Neural cell (in vitro differentiated cells): ENCODE measurements at regions not wholly inside any gene's neighbourhood (a gene's known extent, or its start where the extent isn't known, plus 50 kb on each side); places are given as distances from the start of the nearest gene placed in this dataset.
"Not testable (repeated sequence)": the region's sequence is repeated elsewhere in the genome, so short reads cannot be mapped to it uniquely, and the experiment has no call there.

Experiments used
- CTCF ChIP-seq: fragments of 450-650 bp; IDR thresholded peaks from 2 replicates; pipeline ENCODE4 v1.5.1; 2014; ENCODE audit warnings: antibody characterized with exemption, mild to moderate bottlenecking, moderate library complexity; ENCODE audit not compliant: poor library complexity, severe bottlenecking
- EP300 ChIP-seq: fragments of 450-650 bp; conservative IDR thresholded peaks from 2 replicates; pipeline ENCODE4 v1.6.1; 2014; ENCODE audit warnings: antibody characterized with exemption, mild to moderate bottlenecking, moderate library complexity; ENCODE audit not compliant: poor library complexity, severe bottlenecking
- EZH2 ChIP-seq: fragments of 200-600, 300-800 bp; shearing (Covaris generic), sonication (generic); IDR thresholded peaks from 2 replicates; pipeline ENCODE4 v1.6.1; 2014; ENCODE audit warnings: antibody characterized with exemption, low read length, borderline replicate concordance, mild to moderate bottlenecking; ENCODE audit not compliant: insufficient read depth, poor library complexity, severe bottlenecking
- RAD21 ChIP-seq: fragments of 450-650 bp; conservative IDR thresholded peaks from 2 replicates; pipeline ENCODE4 v1.6.1; 2014; ENCODE audit warnings: antibody characterized with exemption, mild to moderate bottlenecking, moderate library complexity
- REST ChIP-seq: IDR thresholded peaks from 2 replicates; pipeline ENCODE4 v1.6.1; 2012; ENCODE audit warnings: borderline replicate concordance
- SMC3 ChIP-seq: fragments of 450-650 bp; conservative IDR thresholded peaks from 2 replicates; pipeline ENCODE4 v1.6.1; 2014; ENCODE audit warnings: antibody characterized with exemption, mild to moderate bottlenecking, moderate library complexity; ENCODE audit not compliant: poor library complexity
- TAF1 ChIP-seq: IDR thresholded peaks from 2 replicates; pipeline ENCODE4 v1.6.1; 2012; ENCODE audit warnings: low read depth

DNA sequence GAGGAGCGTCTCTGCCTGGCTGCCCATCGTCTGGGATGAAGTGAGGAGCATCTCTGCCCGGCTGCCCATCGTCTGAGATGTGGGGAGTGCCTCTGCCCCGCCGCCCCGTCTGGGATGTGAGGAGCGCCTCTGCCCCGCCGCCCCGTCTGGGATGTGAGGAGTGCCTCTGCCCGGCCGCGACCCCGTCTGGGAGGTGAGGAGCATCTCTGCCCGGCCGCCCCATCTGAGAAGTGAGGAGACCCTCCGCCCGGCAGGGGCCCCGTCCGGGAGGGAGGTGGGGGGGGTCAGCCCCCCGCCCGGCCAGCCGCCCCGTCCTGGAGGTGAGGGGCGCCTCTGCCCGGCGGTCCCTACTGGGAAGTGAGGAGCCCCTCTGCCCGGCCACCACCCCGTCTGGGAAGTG is 129.3 kb downstream of the ZNF486 start:
- TF ChIP-seq CTCF, SMC3, EZH2, REST, TAF1, RAD21, EP300: not testable (repeated sequence)
